Activated naive CD8-positive, alpha-beta T cell treated with anti-CD3 and anti-CD28 coated beads, Interleukin-2, amount 10 ng/mL, durations not matched to agents 7 days and 5 days (primary cell): ENCODE measurements at regions not wholly inside any gene's neighbourhood (a gene's known extent, or its start where the extent isn't known, plus 50 kb on each side); places are given as distances from the start of the nearest gene placed in this dataset.

Experiments used
- ATAC-seq: fragments of 150-1000 bp; cut with Tn5 transposase; one replicate; pipeline ENCODE4 v1.10.0; 2021; ENCODE audit warnings: low read depth, moderate library complexity
- POLR2A ChIA-PET: fragments of 350-600 bp; sonication (Branson Sonifier 250); formaldehyde crosslinking; loops from one replicate; lab custom pipeline; 2021; ENCODE audit warnings: antibody characterized with exemption; lab: Charles Lee
- DNase-seq: peaks from one replicate; pipeline ENCODE4 v3.0.0; 2021
- H3K27ac Mint-ChIP-seq: one replicate; pipeline ENCODE4 v1.8.0; 2022; ENCODE audit warnings: mild to moderate bottlenecking, mixed read lengths
- H3K27me3 Mint-ChIP-seq: one replicate; pipeline ENCODE4 v1.8.0; 2022; ENCODE audit warnings: mild to moderate bottlenecking, moderate library complexity, mixed read lengths
- H3K36me3 Mint-ChIP-seq: one replicate; pipeline ENCODE4 v1.8.0; 2021; ENCODE audit warnings: mild to moderate bottlenecking, mixed read lengths
- H3K4me1 Mint-ChIP-seq: one replicate; pipeline ENCODE4 v1.8.0; 2021; ENCODE audit warnings: mixed read lengths
- H3K4me3 Mint-ChIP-seq: one replicate; pipeline ENCODE4 v1.8.0; 2022; ENCODE audit warnings: mild to moderate bottlenecking, moderate library complexity, mixed read lengths
- H3K9me3 Mint-ChIP-seq: one replicate; pipeline ENCODE4 v1.8.0; 2021; ENCODE audit warnings: mixed read lengths

DNA sequence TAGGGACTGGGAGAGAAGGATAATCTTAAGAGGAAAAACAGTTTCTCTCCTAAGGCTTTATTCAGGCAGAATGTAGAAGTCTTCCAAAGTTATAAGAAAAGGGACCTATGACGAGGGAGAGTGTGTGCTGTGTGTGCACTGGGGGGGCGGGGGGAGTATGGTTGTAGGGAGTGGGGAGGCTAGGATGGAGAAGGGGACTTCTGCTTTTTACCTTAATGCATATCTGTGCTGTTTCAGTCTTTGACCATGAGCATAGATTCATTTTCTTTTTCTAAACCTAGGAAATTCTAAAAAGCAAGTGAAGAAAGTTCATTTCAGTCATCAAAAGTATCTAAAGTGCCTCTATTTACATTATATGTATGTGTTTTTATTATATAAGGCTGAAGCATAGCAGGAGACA, 52.6 kb upstream of the RASA2 start:
- POLR2A ChIA-PET = no interaction called here
- Mint-ChIP-seq H3K9me3 (no peaks in the 10 kb centered on the region), H3K4me1 (no peaks in the 10 kb centered on the region), H3K4me3 (no peak overlapping the region), H3K27me3 (no peaks in the 10 kb centered on the region), H3K27ac (no peak overlapping the region), H3K36me3 (peaks cover 6% of the 10 kb centered on the region)
- DNase-seq = no peak
- ATAC-seq = no peak

DNA sequence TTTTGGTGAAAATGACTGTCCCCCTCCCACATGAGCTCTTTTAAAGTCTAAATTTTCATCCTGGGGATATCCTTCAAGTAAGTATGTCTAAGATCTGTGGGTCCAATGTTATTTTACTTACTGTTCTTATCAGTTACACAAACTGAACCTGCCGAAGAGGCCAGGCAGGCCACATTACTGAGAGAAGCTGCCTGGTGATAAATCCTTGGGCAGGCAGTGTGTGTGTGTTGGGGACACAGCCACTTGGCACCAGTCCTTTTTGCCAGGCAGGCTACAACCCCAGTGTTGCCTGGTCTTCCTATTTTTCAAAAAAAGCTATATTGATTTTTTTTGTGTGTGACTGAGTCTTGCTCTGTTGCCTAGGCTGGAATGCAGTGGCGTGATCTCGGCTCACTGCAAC, 50.6 kb upstream of the RASA2 start:
- POLR2A ChIA-PET = no interaction called here
- no peak for ATAC-seq
- Mint-ChIP-seq H3K4me1 (peaks cover 10% of the 10 kb centered on the region), H3K27ac (no peak overlapping the region), H3K36me3 (peaks cover 6% of the 10 kb centered on the region), H3K9me3 (no peaks in the 10 kb centered on the region), H3K4me3 (no peak overlapping the region), H3K27me3 (no peaks in the 10 kb centered on the region)
- no peak for DNase-seq
